HG03103 (cell line): ENCODE measurements at regions not wholly inside any gene's neighbourhood (a gene's known extent, or its start where the extent isn't known, plus 50 kb on each side); places are given as distances from the start of the nearest gene placed in this dataset.
"Not testable (repeated sequence)": the region's sequence is repeated elsewhere in the genome, so short reads cannot be mapped to it uniquely, and the experiment has no call there.

Experiments
- ATAC-seq: cut with Tn5 transposase; IDR thresholded peaks from one replicate; pipeline ENCODE4 v1.9.1; 2021; ENCODE audit warnings: low read depth; ENCODE audit not compliant: unreplicated experiment

- ATAC-seq: no peak
Measured at GRCh38 chr6:67883500-67884366, 751.3 kb upstream of the ADGRB3 start.

GRCh38 chr6:67882436-67883311 is 752.4 kb upstream of the ADGRB3 start:
- no peak for ATAC-seq

GRCh38 chr6:67881706-67882065 is 753.4 kb upstream of the ADGRB3 start:
- ATAC-seq: no peak

- no peak for ATAC-seq
Measured at GRCh38 chr6:67880939-67881705, 754.0 kb upstream of the ADGRB3 start.

- ATAC-seq: not testable (repeated sequence)
Measured at GRCh38 chr6:67880343-67880742, 754.7 kb upstream of the ADGRB3 start.

GRCh38 chr6:67879928-67880327 is 755.2 kb upstream of the ADGRB3 start:
- ATAC-seq: not testable (repeated sequence)

GRCh38 chr6:67879105-67879904 is 755.8 kb upstream of the ADGRB3 start:
- ATAC-seq: not testable (repeated sequence)

GRCh38 chr6:67878216-67878615 is 756.9 kb upstream of the ADGRB3 start:
- ATAC-seq: not testable (repeated sequence)

GRCh38 chr6:67877288-67877687 is 757.8 kb upstream of the ADGRB3 start:
- ATAC-seq: no peak

- ATAC-seq: no peak
Measured at GRCh38 chr6:67875877-67876383, 759.2 kb upstream of the ADGRB3 start.

- no peak for ATAC-seq
Measured at GRCh38 chr6:67870321-67870720, 764.8 kb upstream of the ADGRB3 start.

- no peak for ATAC-seq
Measured at GRCh38 chr6:67863346-67863745, 771.7 kb upstream of the ADGRB3 start.

GRCh38 chr6:67854098-67854497 is 781.0 kb upstream of the ADGRB3 start:
- no peak for ATAC-seq

- ATAC-seq: no peak
Measured at GRCh38 chr6:67839818-67840217, 795.3 kb upstream of the ADGRB3 start.

- no peak for ATAC-seq
Measured at GRCh38 chr6:67825201-67825895, 809.7 kb upstream of the ADGRB3 start.

- no peak for ATAC-seq
Measured at GRCh38 chr6:67818322-67818721, 816.8 kb upstream of the ADGRB3 start.

- ATAC-seq: no peak
Measured at GRCh38 chr6:67815623-67816022, 819.5 kb upstream of the ADGRB3 start.

- ATAC-seq: no peak
Measured at GRCh38 chr6:67814262-67814661, 820.8 kb upstream of the ADGRB3 start.

- no peak for ATAC-seq
Measured at GRCh38 chr6:67812693-67813092, 822.4 kb upstream of the ADGRB3 start.
